Activated B cell treated with CpG ODN at 0.5 μM for 24 hours (primary cell): ENCODE measurements at regions not wholly inside any gene's neighbourhood (a gene's known extent, or its start where the extent isn't known, plus 50 kb on each side); places are given as distances from the start of the nearest gene placed in this dataset.

Experiments
- ATAC-seq: fragments of 200-7000 bp; cut with Tn5 transposase; one replicate; pipeline ENCODE4 v1.10.0; 2021; ENCODE audit warnings: low read depth, mild to moderate bottlenecking, moderate library complexity
- CTCF ChIA-PET: fragments of 350-600 bp; sonication (Branson Sonifier 250); formaldehyde crosslinking; loops from one replicate; lab custom pipeline; 2021; ENCODE audit warnings: antibody characterized with exemption; lab: Charles Lee
- POLR2A ChIA-PET: fragments of 350-600 bp; sonication (Branson Sonifier 250); formaldehyde crosslinking; loops from one replicate; lab custom pipeline; 2021; ENCODE audit warnings: antibody characterized with exemption; lab: Charles Lee
- DNase-seq: peaks from one replicate; pipeline ENCODE4 v3.0.0; 2022
- H3K27ac Mint-ChIP-seq: one replicate; pipeline ENCODE4 v1.8.0; 2020; ENCODE audit warnings: mixed read lengths
- H3K27me3 Mint-ChIP-seq: one replicate; pipeline ENCODE4 v1.8.0; 2021; ENCODE audit warnings: mixed read lengths
- H3K36me3 Mint-ChIP-seq: one replicate; pipeline ENCODE4 v1.8.0; 2021; ENCODE audit warnings: low read depth, mixed read lengths
- H3K4me1 Mint-ChIP-seq: one replicate; pipeline ENCODE4 v1.8.0; 2021; ENCODE audit warnings: mixed read lengths
- H3K4me3 Mint-ChIP-seq: one replicate; pipeline ENCODE4 v1.8.0; 2020; ENCODE audit warnings: mild to moderate bottlenecking, mixed read lengths
- H3K9me3 Mint-ChIP-seq: one replicate; pipeline ENCODE4 v1.8.0; 2020; ENCODE audit warnings: mixed read lengths
- intact Hi-C: fragments of 100-400 bp; cut with micrococcal nuclease; formaldehyde crosslinking; loops from one replicate; pipeline ENCODE4 v1.15.1; 2024
- TF ChIP-seq, protein P1 (sequence below): fragments of 200-600 bp; IDR thresholded peaks from one replicate; pipeline ENCODE4 v1.8.0; 2022; ENCODE audit warnings: antibody characterized with exemption, mild to moderate bottlenecking

- DNase-seq (no peak), ATAC-seq (no peak)
- H3K27ac Mint-ChIP-seq = no peak overlapping the region
- intact Hi-C loops = no loop called here
- no peaks in the 10 kb centered on the region for H3K27me3 Mint-ChIP-seq
- TF ChIP-seq, protein P1, sequence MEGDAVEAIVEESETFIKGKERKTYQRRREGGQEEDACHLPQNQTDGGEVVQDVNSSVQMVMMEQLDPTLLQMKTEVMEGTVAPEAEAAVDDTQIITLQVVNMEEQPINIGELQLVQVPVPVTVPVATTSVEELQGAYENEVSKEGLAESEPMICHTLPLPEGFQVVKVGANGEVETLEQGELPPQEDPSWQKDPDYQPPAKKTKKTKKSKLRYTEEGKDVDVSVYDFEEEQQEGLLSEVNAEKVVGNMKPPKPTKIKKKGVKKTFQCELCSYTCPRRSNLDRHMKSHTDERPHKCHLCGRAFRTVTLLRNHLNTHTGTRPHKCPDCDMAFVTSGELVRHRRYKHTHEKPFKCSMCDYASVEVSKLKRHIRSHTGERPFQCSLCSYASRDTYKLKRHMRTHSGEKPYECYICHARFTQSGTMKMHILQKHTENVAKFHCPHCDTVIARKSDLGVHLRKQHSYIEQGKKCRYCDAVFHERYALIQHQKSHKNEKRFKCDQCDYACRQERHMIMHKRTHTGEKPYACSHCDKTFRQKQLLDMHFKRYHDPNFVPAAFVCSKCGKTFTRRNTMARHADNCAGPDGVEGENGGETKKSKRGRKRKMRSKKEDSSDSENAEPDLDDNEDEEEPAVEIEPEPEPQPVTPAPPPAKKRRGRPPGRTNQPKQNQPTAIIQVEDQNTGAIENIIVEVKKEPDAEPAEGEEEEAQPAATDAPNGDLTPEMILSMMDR = no peak
- no peaks in the 10 kb centered on the region for H3K9me3 Mint-ChIP-seq
- H3K4me1 Mint-ChIP-seq = peaks cover 14% of the 10 kb centered on the region
- ChIA-PET POLR2A (no interaction called here), CTCF (no interaction called here)
- H3K4me3 Mint-ChIP-seq = no peak overlapping the region
- no peaks in the 10 kb centered on the region for H3K36me3 Mint-ChIP-seq
These were observed 167.8 kb downstream of the KIF20B start for GRCh38 chr10:89869180-89869579.

DNA sequence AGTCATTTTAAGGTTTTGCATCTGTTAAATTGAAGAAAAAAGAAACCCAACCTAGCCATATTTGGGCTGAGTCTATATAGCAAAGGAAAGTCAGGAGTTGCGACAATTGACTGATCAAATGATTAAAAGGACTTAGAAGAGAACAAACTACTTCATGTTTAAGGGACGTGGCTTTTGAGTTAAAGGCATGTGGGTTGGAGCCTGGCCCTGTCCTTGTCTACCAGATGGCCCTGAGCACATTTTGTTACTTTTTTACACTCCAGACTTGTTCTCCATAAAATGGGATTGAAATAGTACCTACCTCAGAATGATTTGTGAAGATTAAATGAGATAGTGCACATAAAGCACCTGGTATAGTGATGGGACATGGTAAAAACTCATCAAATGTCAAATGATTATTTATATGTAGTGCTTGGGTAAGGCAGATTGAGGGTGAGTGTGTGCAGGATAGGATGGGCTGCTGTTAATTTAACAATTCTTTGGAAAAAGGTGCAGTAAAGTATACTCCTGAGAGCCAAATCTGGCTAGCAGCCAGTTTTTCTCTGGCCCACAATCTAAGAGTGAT lies 168.3 kb downstream of the KIF20B start:
- CTCF ChIA-PET = no interaction called here
- Mint-ChIP-seq H3K9me3 (no peaks in the 10 kb centered on the region), H3K4me1 (peaks cover 14% of the 10 kb centered on the region), H3K27me3 (no peaks in the 10 kb centered on the region), H3K4me3 (no peak overlapping the region), H3K36me3 (no peaks in the 10 kb centered on the region), H3K27ac (no peak overlapping the region)
- DNase-seq (no peak), ATAC-seq (no peak)
- TF ChIP-seq, protein P1 = no peak
- POLR2A ChIA-PET = no interaction called here
- intact Hi-C loops = no loop called here

- ChIA-PET POLR2A (no interaction called here), CTCF (no interaction called here)
- intact Hi-C loops = no loop called here
- H3K27me3 Mint-ChIP-seq = no peaks in the 10 kb centered on the region
- peaks cover 2% of the 10 kb centered on the region for H3K36me3 Mint-ChIP-seq
- ATAC-seq (no peak), DNase-seq (no peak)
- peaks cover 6% of the 10 kb centered on the region for H3K9me3 Mint-ChIP-seq
- no peak overlapping the region for H3K27ac Mint-ChIP-seq
- H3K4me3 Mint-ChIP-seq = no peak overlapping the region
- H3K4me1 Mint-ChIP-seq = peaks cover 14% of the 10 kb centered on the region
- TF ChIP-seq, protein P1 = no peak
These were observed 169.5 kb downstream of the KIF20B start for GRCh38 chr10:89870936-89871335.

DNA sequence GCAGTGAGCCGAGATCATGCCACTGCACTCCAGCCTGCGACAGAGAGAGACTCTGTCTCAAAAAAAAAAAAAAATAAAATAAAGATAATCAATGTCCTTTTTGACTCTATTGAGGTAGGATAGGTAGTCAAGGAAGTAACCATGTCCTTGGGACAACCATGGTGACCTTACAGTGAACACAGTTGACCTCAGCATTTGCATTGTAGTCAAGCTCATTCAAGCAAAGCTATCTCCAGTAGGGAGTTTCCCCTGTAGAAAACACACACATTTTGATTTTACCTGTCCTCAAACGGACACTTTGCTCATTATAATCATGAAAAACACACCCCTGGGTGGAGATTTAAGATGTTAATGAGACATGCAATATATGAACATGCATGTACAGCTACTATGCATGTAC lies 171.7 kb downstream of the KIF20B start:
- POLR2A ChIA-PET = interaction anchor here (0.7 to 1.2 kb wide), 5 partner anchors 11 to 882 kb away, joined by 3 to 4 read pairs (median 3); partner anchors contain the start of gene FAS
- Mint-ChIP-seq H3K4me1 (peaks cover 21% of the 10 kb centered on the region), H3K27ac (no peak overlapping the region), H3K9me3 (peaks cover 6% of the 10 kb centered on the region), H3K4me3 (no peak overlapping the region), H3K27me3 (no peaks in the 10 kb centered on the region), H3K36me3 (peaks cover 2% of the 10 kb centered on the region)
- intact Hi-C loops = loop anchor here (1.0 kb wide), 1 partner anchor 14 kb away; no protein-coding TSS in a partner anchor
- CTCF ChIA-PET = interaction anchor here (0.6 kb wide), 1 partner anchor 11 kb away, joined by 3 read pairs; no protein-coding TSS in a partner anchor
- peak; percentile 91 for ATAC-seq
- DNase-seq = no peak
- TF ChIP-seq, protein P1 = no peak

GRCh38 chr10:89875557-89875956 lies 174.2 kb downstream of the KIF20B start:
- no peak overlapping the region for H3K27ac Mint-ChIP-seq
- no peak overlapping the region for H3K4me3 Mint-ChIP-seq
- ATAC-seq (no peak), DNase-seq (no peak)
- H3K4me1 Mint-ChIP-seq = peaks cover 38% of the 10 kb centered on the region
- POLR2A ChIA-PET = no interaction called here
- H3K36me3 Mint-ChIP-seq = peaks cover 2% of the 10 kb centered on the region
- no peaks in the 10 kb centered on the region for H3K27me3 Mint-ChIP-seq
- H3K9me3 Mint-ChIP-seq = peaks cover 8% of the 10 kb centered on the region
- CTCF ChIA-PET = no interaction called here
- TF ChIP-seq, protein P1 = no peak
- intact Hi-C loops = no loop called here
